Cardiac muscle cell (in vitro differentiated cells and primary cell): ENCODE measurements at regions not wholly inside any gene's neighbourhood (a gene's known extent, or its start where the extent isn't known, plus 50 kb on each side); places are given as distances from the start of the nearest gene placed in this dataset.

Experiments used
- DNase-seq, 2 donors: peaks; one replicate each; pipeline versions ENCODE4 v3.0.0 to v3.0.0-alpha.2; 2010 to 2017; ENCODE audit warnings: low read depth in 1 of 2, low spot score in 1 of 2
- H3K27ac ChIP-seq: fragments of 200-600 bp; sonication (generic); 2 replicates; pipeline ENCODE4 v1.5.1; 2016
- H3K27me3 ChIP-seq: fragments of 200-600 bp; sonication (generic); 2 replicates; pipeline ENCODE4 v1.6.0; 2016; ENCODE audit warnings: control low read depth
- H3K36me3 ChIP-seq: fragments of 200-600 bp; sonication (generic); 2 replicates; pipeline ENCODE4 v1.5.1; 2016; ENCODE audit warnings: control low read depth
- H3K4me1 ChIP-seq: fragments of 200-600 bp; sonication (generic); 2 replicates; pipeline ENCODE4 v1.8.1; 2017; ENCODE audit warnings: low read depth, mild to moderate bottlenecking, mixed run types
- H3K4me3 ChIP-seq: fragments of 200-600 bp; sonication (generic); 2 replicates; pipeline ENCODE4 v1.5.1; 2016; ENCODE audit warnings: mild to moderate bottlenecking
- H3K9me3 ChIP-seq: fragments of 200-600 bp; sonication (generic); 2 replicates; pipeline ENCODE4 v1.5.1; 2017; ENCODE audit warnings: low read depth, mild to moderate bottlenecking, control low read depth
- TF ChIP-seq, protein P1 (sequence below): IDR thresholded peaks from 2 replicates; pipeline ENCODE4 v1.5.1; 2012; ENCODE audit warnings: low read depth, mild to moderate bottlenecking, low read length

DNA sequence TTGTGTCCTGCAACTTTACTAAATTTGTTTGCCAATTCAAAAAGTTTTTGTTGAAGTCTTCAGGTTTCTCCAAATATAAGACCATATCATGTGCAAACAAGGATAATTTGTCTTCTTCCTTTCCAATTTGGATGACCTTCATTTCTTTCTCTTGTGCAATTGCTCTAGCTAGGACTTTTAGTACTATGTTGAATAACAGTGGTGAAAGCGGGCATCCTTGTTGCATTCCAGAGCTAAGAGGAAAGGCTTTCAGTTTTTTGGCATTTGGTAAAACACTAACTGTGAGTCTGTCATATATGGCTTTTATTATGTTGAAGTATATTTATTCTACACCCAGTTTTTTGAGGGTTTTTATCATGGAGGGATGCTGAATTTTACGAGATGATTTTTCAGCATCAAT lies 630.0 kb upstream of the ADGRL2 start:
- Histone ChIP-seq H3K4me1 (no peaks in the 10 kb centered on the region), H3K9me3 (no peaks in the 10 kb centered on the region), H3K4me3 (no peak overlapping the region), H3K27ac (no peak overlapping the region), H3K27me3 (no peaks in the 10 kb centered on the region), H3K36me3 (no peaks in the 10 kb centered on the region)
- TF ChIP-seq, protein P1, sequence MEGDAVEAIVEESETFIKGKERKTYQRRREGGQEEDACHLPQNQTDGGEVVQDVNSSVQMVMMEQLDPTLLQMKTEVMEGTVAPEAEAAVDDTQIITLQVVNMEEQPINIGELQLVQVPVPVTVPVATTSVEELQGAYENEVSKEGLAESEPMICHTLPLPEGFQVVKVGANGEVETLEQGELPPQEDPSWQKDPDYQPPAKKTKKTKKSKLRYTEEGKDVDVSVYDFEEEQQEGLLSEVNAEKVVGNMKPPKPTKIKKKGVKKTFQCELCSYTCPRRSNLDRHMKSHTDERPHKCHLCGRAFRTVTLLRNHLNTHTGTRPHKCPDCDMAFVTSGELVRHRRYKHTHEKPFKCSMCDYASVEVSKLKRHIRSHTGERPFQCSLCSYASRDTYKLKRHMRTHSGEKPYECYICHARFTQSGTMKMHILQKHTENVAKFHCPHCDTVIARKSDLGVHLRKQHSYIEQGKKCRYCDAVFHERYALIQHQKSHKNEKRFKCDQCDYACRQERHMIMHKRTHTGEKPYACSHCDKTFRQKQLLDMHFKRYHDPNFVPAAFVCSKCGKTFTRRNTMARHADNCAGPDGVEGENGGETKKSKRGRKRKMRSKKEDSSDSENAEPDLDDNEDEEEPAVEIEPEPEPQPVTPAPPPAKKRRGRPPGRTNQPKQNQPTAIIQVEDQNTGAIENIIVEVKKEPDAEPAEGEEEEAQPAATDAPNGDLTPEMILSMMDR = no peak
- no peak for DNase-seq

DNA sequence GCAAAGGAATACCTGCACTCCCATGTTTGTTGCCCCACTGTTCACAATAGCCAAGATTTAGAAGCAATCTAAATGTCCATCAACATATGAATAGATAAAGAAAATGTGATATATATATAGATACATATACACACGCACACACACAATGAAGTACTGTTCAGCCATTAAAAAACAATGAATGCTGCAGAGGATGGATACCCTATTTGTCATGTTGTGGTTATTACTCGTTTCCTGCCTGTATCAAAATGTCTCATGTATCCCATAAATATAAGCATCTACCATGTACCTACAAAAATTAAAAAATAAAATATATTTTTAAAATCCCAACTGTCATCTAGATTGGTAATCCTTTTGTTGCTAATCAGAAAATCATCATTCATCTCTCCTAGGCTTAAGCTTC lies 634.8 kb upstream of the ADGRL2 start:
- TF ChIP-seq, protein P1 = no peak
- no peak overlapping the region for H3K4me3 ChIP-seq
- no peaks in the 10 kb centered on the region for H3K9me3 ChIP-seq
- no peaks in the 10 kb centered on the region for H3K27me3 ChIP-seq
- no peak for DNase-seq
- H3K36me3 ChIP-seq = no peaks in the 10 kb centered on the region
- no peak overlapping the region for H3K27ac ChIP-seq
- H3K4me1 ChIP-seq = no peaks in the 10 kb centered on the region

DNA sequence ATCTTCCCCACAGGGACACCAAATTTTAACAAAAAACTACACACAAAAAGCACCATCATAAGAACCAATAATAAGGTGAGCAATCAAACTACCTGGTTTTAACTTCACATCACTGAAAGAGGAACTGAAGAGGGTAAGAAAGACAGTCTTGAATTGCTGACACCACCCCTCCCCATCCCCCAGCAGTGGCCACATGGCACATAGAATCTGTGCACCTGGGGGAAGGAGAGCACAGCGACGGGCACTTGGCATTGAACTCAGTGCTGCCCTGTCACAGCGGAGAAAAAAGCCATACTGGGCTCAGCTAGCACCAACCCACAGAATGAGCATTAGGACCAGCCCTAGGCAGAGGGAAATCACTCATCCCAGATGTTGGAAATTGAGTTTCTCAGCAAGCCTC lies 640.0 kb upstream of the ADGRL2 start:
- DNase-seq = no peak
- peaks cover 4% of the 10 kb centered on the region for H3K4me1 ChIP-seq
- no peaks in the 10 kb centered on the region for H3K36me3 ChIP-seq

DNA sequence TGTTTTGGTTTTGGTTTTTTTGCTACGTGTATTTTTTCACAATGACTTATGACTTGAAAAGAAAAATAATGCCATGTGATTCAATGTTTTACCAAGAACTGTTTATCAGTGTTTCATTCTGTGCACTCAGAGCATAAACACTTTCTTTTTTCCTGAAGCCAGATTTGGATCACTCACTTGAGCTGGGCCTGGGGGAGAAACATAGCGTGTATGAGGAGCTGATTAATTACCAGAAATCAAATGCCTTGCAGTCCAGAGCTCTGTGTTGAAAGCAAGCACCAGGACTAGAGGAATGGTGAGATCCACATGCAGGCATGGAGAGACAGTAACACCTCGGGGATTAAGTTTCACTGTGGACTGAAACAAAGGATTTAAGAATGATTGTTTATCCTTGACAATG lies 642.1 kb upstream of the ADGRL2 start:
- TF ChIP-seq, protein P1 = no peak
- H3K4me3 ChIP-seq = no peak overlapping the region
- peak in 1 of 2 donors; percentile 54 for DNase-seq

More for the DNA sequence above, 640.0 kb upstream of the ADGRL2 start:
- Histone ChIP-seq H3K9me3 (no peaks in the 10 kb centered on the region), H3K27ac (no peak overlapping the region), H3K27me3 (no peaks in the 10 kb centered on the region), H3K4me3 (no peak overlapping the region)
- TF ChIP-seq, protein P1 = no peak

DNA sequence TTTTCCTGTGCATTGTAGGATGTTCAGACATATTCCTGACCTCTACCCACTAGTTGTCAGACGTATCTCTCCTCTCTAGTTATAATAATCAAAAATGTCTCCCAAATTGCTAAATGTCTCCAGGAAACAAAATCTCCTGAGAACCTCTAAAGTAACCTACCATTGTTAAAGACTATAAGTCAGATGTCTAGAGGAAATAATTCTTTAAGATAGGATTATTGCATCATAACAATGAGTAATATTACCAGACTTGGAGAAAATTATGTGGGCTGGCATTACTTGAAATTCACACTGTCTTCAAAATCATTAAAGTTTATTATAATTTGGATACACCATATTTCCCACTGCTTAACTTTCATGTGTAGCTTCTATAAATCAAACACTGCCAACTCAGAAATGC lies 643.0 kb upstream of the ADGRL2 start:
- Histone ChIP-seq H3K4me3 (no peak overlapping the region), H3K9me3 (no peaks in the 10 kb centered on the region), H3K4me1 (peaks cover 4% of the 10 kb centered on the region), H3K27ac (no peak overlapping the region), H3K27me3 (no peaks in the 10 kb centered on the region), H3K36me3 (no peaks in the 10 kb centered on the region)
- DNase-seq = peak in 1 of 2 donors; percentile 48
- TF ChIP-seq, protein P1 = no peak

More for the DNA sequence above, 642.1 kb upstream of the ADGRL2 start:
- no peak overlapping the region for H3K27ac ChIP-seq
- no peaks in the 10 kb centered on the region for H3K9me3 ChIP-seq
- no peaks in the 10 kb centered on the region for H3K27me3 ChIP-seq
- H3K36me3 ChIP-seq = no peaks in the 10 kb centered on the region
- peaks cover 4% of the 10 kb centered on the region for H3K4me1 ChIP-seq

DNA sequence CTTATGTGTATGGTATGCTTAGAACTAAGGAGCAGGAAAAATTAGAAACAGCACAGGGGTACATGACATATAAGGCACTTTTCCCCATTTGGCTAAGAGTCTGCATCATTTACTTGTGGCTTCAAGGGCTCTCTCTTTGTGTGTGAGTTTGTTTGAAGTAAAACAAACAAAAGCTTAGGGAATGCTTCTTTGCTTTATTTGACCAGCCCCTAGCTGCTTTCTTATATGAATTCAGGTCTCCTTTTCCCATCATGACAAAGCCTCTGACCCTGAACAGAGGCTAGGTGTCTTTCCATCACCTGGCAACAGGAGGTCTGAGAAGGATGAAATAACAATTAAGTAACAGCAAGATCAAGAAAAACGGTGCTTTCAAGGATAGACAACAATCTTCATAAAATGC lies 643.8 kb upstream of the ADGRL2 start:
- Histone ChIP-seq H3K36me3 (no peaks in the 10 kb centered on the region), H3K4me3 (no peak overlapping the region), H3K27me3 (no peaks in the 10 kb centered on the region), H3K9me3 (no peaks in the 10 kb centered on the region), H3K27ac (no peak overlapping the region), H3K4me1 (peaks cover 4% of the 10 kb centered on the region)
- TF ChIP-seq, protein P1 = no peak
- no peak for DNase-seq
